Trophoblast cell (in vitro differentiated cells and primary cell): ENCODE measurements at regions not wholly inside any gene's neighbourhood (a gene's known extent, or its start where the extent isn't known, plus 50 kb on each side); places are given as distances from the start of the nearest gene placed in this dataset.

Experiments
- DNase-seq, 2 donors: peaks; one replicate each; pipeline ENCODE4 v3.0.0-alpha.2; 2016
- H2AFZ ChIP-seq: 2 replicates; pipeline ENCODE4 v1.6.1; 2013; ENCODE audit warnings: low read length, moderate library complexity, mild to moderate bottlenecking; ENCODE audit not compliant: insufficient read depth, poor library complexity
- H2AK5ac ChIP-seq: 2 replicates; pipeline ENCODE4 v1.6.1; 2013; ENCODE audit warnings: mild to moderate bottlenecking, low read length
- H2BK120ac ChIP-seq: 2 replicates; pipeline ENCODE4 v1.6.1; 2013; ENCODE audit warnings: low read length, mild to moderate bottlenecking, moderate library complexity; ENCODE audit not compliant: insufficient read depth, poor library complexity
- H2BK12ac ChIP-seq: 2 replicates; pipeline ENCODE4 v1.6.1; 2013; ENCODE audit warnings: mild to moderate bottlenecking, low read length, moderate library complexity
- H2BK5ac ChIP-seq: 2 replicates; pipeline ENCODE4 v1.6.1; 2013; ENCODE audit warnings: low read length, low read depth, moderate library complexity, mild to moderate bottlenecking; ENCODE audit not compliant: poor library complexity
- H3K14ac ChIP-seq: 2 replicates; pipeline ENCODE4 v1.6.1; 2013; ENCODE audit warnings: mild to moderate bottlenecking, low read length
- H3K18ac ChIP-seq: 2 replicates; pipeline ENCODE4 v1.6.1; 2013; ENCODE audit warnings: mild to moderate bottlenecking, low read length
- H3K23ac ChIP-seq: 2 replicates; pipeline ENCODE4 v1.6.1; 2013; ENCODE audit warnings: low read length
- H3K27ac ChIP-seq: 2 replicates; pipeline ENCODE4 v1.5.1; 2013; ENCODE audit warnings: low read depth, mild to moderate bottlenecking, inconsistent platforms, low read length, moderate library complexity
- H3K27me3 ChIP-seq: 2 replicates; pipeline ENCODE4 v1.6.1; 2013; ENCODE audit warnings: inconsistent platforms, mild to moderate bottlenecking, low read length, moderate library complexity; ENCODE audit not compliant: insufficient read depth
- H3K36me3 ChIP-seq, 2 experiments: 1 replicate in 1 of 2; 2 replicates in 1 of 2; pipeline ENCODE4 v1.6.1; 2013; ENCODE audit warnings: low read length in 2 of 2, mild to moderate bottlenecking in 2 of 2, moderate library complexity in 1 of 2; ENCODE audit not compliant: insufficient read depth in 2 of 2, control insufficient read depth in 1 of 2
- H3K4ac ChIP-seq: 2 replicates; pipeline ENCODE4 v1.6.1; 2013; ENCODE audit warnings: low read depth, mild to moderate bottlenecking, low read length, moderate library complexity
- H3K4me1 ChIP-seq, 2 experiments: 1 replicate in 1 of 2; 2 replicates in 1 of 2; pipeline ENCODE4 v1.6.1; 2013; ENCODE audit warnings: low read length in 2 of 2, mild to moderate bottlenecking in 2 of 2, moderate library complexity in 1 of 2; ENCODE audit not compliant: insufficient read depth in 2 of 2, control insufficient read depth in 1 of 2
- H3K4me2 ChIP-seq: 2 replicates; pipeline ENCODE4 v1.6.1; 2013; ENCODE audit warnings: inconsistent platforms, mild to moderate bottlenecking, low read length, moderate library complexity
- H3K4me3 ChIP-seq: 2 replicates; pipeline ENCODE4 v1.5.1; 2013; ENCODE audit warnings: mild to moderate bottlenecking, low read depth, low read length, inconsistent platforms
- H3K79me1 ChIP-seq: one replicate; pipeline ENCODE4 v1.6.1; 2013; ENCODE audit warnings: low read length
- H3K79me2 ChIP-seq: 2 replicates; pipeline ENCODE4 v1.6.1; 2013; ENCODE audit warnings: low read length, mild to moderate bottlenecking; ENCODE audit not compliant: control insufficient read depth, insufficient read depth, poor library complexity
- H3K9ac ChIP-seq: 2 replicates; pipeline ENCODE4 v1.6.1; 2013; ENCODE audit warnings: mild to moderate bottlenecking, low read length
- H3K9me3 ChIP-seq: 2 replicates; pipeline ENCODE4 v1.6.1; 2013; ENCODE audit warnings: low read depth, mild to moderate bottlenecking, control low read depth, inconsistent platforms, low read length; ENCODE audit not compliant: insufficient read depth
- H4K12ac ChIP-seq: 2 replicates; pipeline ENCODE4 v1.6.1; 2013; ENCODE audit warnings: low read depth, mild to moderate bottlenecking, low read length, moderate library complexity
- H4K8ac ChIP-seq: 2 replicates; pipeline ENCODE4 v1.6.1; 2013; ENCODE audit warnings: low read depth, mild to moderate bottlenecking, low read length, moderate library complexity
- H4K91ac ChIP-seq: one replicate; pipeline ENCODE4 v1.6.1; 2013; ENCODE audit warnings: low read depth, mild to moderate bottlenecking, low read length, moderate library complexity
- WGBS: extraction: QIAGEN DNeasy Blood & Tissue Kit; methylation state at CpG from one replicate; pipeline ENCODE4 v1.1.7; 2013; ENCODE audit warnings: missing lambda C conversion rate; ENCODE audit not compliant: insufficient read length, insufficient coverage; ENCODE audit errors: extremely low coverage; 5-methylcytosine and 5-hydroxymethylcytosine counted together

DNA sequence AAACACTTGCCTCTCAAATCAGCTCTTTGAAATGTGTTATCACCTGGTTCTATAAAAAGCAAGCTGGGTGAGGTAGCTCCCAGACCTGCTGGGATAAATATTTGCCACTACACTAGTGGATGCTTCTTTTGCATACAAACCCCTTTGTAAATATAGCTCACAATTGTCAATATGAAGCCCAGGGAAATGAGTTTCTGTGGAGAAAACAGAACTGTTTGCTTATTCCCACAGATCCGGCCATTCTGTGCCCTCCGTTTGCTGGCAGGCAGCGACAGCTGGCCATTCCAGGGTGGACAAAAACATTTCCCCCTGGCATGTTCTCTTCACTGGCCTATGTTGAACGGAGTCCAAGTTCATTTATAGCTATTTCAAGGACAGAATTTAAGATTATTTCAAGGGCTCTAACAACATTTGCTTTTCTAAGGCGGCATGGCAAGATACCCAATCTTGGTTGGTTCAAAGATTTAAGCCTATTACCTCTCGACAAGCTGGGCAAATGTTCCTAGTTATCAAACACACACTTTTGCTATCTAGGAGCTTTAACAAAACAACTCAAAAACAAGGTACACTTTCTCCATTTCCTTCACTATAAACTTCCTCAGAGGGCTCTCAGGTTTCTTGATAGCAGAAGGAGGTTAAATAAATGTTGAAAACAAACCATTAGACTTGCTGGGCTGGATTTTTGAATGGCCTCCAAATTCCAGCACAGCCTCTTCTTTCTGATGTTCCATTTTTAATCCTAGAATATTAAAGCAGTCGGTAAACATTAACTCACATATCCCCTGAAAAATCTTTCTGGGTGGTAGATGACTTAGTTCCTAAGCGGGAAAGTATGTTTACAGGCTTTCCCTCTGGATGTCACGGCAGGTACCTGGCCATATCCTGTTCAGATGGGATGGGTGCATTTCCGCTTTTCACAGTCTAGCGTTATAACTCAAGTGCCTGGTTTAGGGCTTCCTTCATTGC is 332.3 kb downstream of the PLK2 start:
- H3K27ac ChIP-seq, result no peak overlapping the region

DNA sequence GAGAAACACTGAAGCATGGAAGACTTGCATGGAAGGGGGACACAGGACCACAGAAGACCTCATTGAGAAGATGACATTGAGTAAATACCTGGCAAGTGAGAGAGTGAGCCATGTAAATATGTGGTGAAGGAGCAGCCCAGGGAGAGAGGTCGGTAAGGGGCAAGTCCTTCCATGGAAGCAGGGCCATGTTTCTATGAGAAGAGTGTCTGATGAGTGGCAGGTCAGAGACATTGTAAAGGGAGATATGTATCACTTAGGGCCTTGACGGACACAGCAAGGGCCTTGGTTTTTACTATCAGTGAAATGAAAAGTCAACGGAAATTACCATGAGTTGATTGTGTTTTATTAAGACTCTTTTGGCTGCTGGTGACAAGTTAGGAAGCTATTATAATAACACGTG is 336.4 kb downstream of the PLK2 start:
- no peak overlapping the region for H3K4me2 ChIP-seq
- H4K91ac ChIP-seq, result no peak overlapping the region
- no peak overlapping the region for H2AK5ac ChIP-seq
- no peaks in the 10 kb centered on the region for H3K27me3 ChIP-seq
- H2BK12ac ChIP-seq, result no peak overlapping the region
- no peaks in the 10 kb centered on the region for H3K4me1 ChIP-seq
- H3K4me3 ChIP-seq, result no peak overlapping the region
- no peak overlapping the region for H3K23ac ChIP-seq
- WGBS, result no CpG with 5 or more reads among the region's 4 CpGs
- H4K8ac ChIP-seq, result no peak overlapping the region
- H3K36me3 ChIP-seq, result no peaks in the 10 kb centered on the region
- no peaks in the 10 kb centered on the region for H3K9me3 ChIP-seq
- no peak overlapping the region for H3K27ac ChIP-seq
- H3K9ac ChIP-seq, result no peak overlapping the region
- H2BK120ac ChIP-seq, result no peak overlapping the region
- H3K79me1 ChIP-seq, result no peaks in the 10 kb centered on the region
- DNase-seq, result no peak
- no peak overlapping the region for H3K14ac ChIP-seq
- H3K4ac ChIP-seq, result no peak overlapping the region
- no peak overlapping the region for H4K12ac ChIP-seq
- H2AFZ ChIP-seq, result no peak overlapping the region
- H3K79me2 ChIP-seq, result no peaks in the 10 kb centered on the region
- H2BK5ac ChIP-seq, result no peak overlapping the region
- no peak overlapping the region for H3K18ac ChIP-seq

More for the DNA sequence above, 332.3 kb downstream of the PLK2 start:
- Histone ChIP-seq H3K4me3 (no peak overlapping the region), H2BK120ac (no peak overlapping the region), H3K4me1 (no peaks in the 10 kb centered on the region), H2BK12ac (no peak overlapping the region), H4K12ac (no peak overlapping the region), H2BK5ac (no peak overlapping the region), H3K79me2 (no peaks in the 10 kb centered on the region), H2AK5ac (no peak overlapping the region), H4K8ac (no peak overlapping the region), H3K9ac (no peak overlapping the region), H3K27me3 (no peaks in the 10 kb centered on the region), H3K18ac (no peak overlapping the region), H3K23ac (no peak overlapping the region), H3K4me2 (no peak overlapping the region), H2AFZ (no peak overlapping the region), H3K9me3 (no peaks in the 10 kb centered on the region), H3K4ac (no peak overlapping the region), H3K36me3 (no peaks in the 10 kb centered on the region), H3K14ac (no peak overlapping the region), H4K91ac (no peak overlapping the region), H3K79me1 (no peaks in the 10 kb centered on the region)
- DNase-seq, result no peak
- WGBS, result no CpG with 5 or more reads among the region's 11 CpGs

DNA sequence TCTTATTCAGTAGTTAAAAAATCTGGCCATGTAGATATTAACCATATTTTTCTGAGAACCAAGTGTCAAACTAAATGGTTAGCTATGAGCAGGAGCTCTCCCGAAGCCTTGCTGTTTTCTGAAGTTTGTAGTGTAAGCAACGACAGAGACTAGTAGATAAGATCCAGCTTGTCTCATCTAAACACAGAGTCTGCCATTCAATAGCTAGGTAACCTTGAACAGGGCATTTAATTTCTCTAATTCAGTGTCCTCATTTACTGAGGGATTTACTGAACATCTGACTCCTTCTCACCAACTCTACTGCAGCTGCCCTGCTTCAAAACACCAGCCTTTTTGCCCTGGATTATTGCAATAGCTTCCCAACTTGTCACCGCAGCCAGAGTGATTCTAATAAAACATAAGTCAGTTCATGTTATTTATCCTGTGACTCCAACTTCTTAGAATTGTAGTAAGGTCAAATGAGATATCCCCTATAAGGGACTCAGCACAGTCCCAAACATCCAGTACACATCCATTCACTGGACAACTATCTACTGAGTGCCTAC is 337.0 kb downstream of the PLK2 start:
- Histone ChIP-seq H4K12ac (no peak overlapping the region), H2BK5ac (no peak overlapping the region), H3K4me3 (no peak overlapping the region), H4K8ac (no peak overlapping the region), H3K4ac (no peak overlapping the region), H3K27ac (no peak overlapping the region), H3K27me3 (no peaks in the 10 kb centered on the region), H2AFZ (no peak overlapping the region), H2BK120ac (no peak overlapping the region), H4K91ac (no peak overlapping the region), H2BK12ac (no peak overlapping the region), H3K79me2 (no peaks in the 10 kb centered on the region), H3K23ac (no peak overlapping the region), H3K9me3 (no peaks in the 10 kb centered on the region), H3K4me2 (no peak overlapping the region), H3K9ac (no peak overlapping the region), H3K14ac (no peak overlapping the region), H3K18ac (no peak overlapping the region), H2AK5ac (no peak overlapping the region), H3K79me1 (no peaks in the 10 kb centered on the region), H3K4me1 (no peaks in the 10 kb centered on the region), H3K36me3 (no peaks in the 10 kb centered on the region)
- no CpG with 5 or more reads among the region's 3 CpGs for WGBS
- DNase-seq, result no peak

DNA sequence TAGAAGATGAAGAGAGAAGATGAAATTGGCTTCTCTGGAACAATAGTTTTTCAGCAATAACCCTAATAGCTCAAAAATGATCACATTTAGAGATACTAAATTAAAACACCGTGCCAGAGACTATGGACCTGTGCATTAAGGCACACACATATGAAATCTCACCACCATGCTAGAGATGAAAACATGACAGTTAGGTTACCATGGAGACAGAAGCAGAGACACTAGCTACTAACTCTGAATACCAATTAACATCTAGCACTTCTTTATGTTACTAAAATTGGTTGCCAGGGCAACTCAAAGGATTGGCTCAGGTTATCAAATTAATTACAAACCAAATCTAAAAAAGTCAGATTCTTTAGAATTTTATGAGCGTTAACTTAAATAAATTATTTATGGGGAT is 337.7 kb downstream of the PLK2 start:
- Histone ChIP-seq H3K27ac (no peak overlapping the region), H3K79me1 (peaks cover 1% of the 10 kb centered on the region), H3K4ac (no peak overlapping the region), H3K23ac (no peak overlapping the region), H3K4me1 (no peaks in the 10 kb centered on the region), H3K9ac (no peak overlapping the region), H4K8ac (no peak overlapping the region), H2AFZ (no peak overlapping the region), H3K36me3 (no peaks in the 10 kb centered on the region), H2BK120ac (no peak overlapping the region), H3K4me3 (no peak overlapping the region), H2AK5ac (no peak overlapping the region), H2BK5ac (no peak overlapping the region), H3K27me3 (no peaks in the 10 kb centered on the region), H3K18ac (no peak overlapping the region), H3K14ac (no peak overlapping the region), H2BK12ac (no peak overlapping the region), H3K4me2 (no peak overlapping the region), H4K91ac (no peak overlapping the region), H3K9me3 (no peaks in the 10 kb centered on the region), H4K12ac (no peak overlapping the region), H3K79me2 (no peaks in the 10 kb centered on the region)
- WGBS, result no CpG with 5 or more reads among the region's 2 CpGs
- DNase-seq, result no peak
